ENCODE measurements at regions not wholly inside any gene's neighbourhood (a gene's known extent, or its start where the extent isn't known, plus 50 kb on each side); places are given as distances from the start of the nearest gene placed in this dataset.

GRCh38 chrX:115368876-115369275, 79.4 kb downstream of the LUZP4 start:
- no peak overlapping the region for H3K27ac ChIP-seq
- H3K27me3 ChIP-seq: no peaks in the 10 kb centered on the region
- no peak for DNase-seq
- no peaks in the 10 kb centered on the region for H3K4me1 ChIP-seq
- intact Hi-C loops (cut with DNase I; ENCODE audit: low total_unique reads): no loop called here
- WGBS, 2 donors: 70 to 81% methylated on average over 2 of the region's 2 CpGs
- no peak overlapping the region for H3K4me3 ChIP-seq
- H3K9me3 ChIP-seq: no peaks in the 10 kb centered on the region
- TF ChIP-seq POLR2A (IDR thresholded peaks at IDR 0.05) (no peak), CTCF (IDR thresholded peaks at IDR 0.05) (no peak)
- H3K36me3 ChIP-seq (ENCODE audit: low read depth, missing control alignments): no peaks in the 10 kb centered on the region

- WGBS, 2 donors: 28% methylated on average over 4 of the region's 4 CpGs
- no peaks in the 10 kb centered on the region for H3K27me3 ChIP-seq
- no peak overlapping the region for H3K27ac ChIP-seq
- intact Hi-C loops (cut with DNase I; ENCODE audit: low total_unique reads): no loop called here
- H3K36me3 ChIP-seq (ENCODE audit: low read depth, missing control alignments): no peaks in the 10 kb centered on the region
- no peaks in the 10 kb centered on the region for H3K4me1 ChIP-seq
- no peak overlapping the region for H3K4me3 ChIP-seq
- TF ChIP-seq POLR2A (IDR thresholded peaks at IDR 0.05) (no peak), CTCF (IDR thresholded peaks at IDR 0.05) (no peak)
- no peak for DNase-seq
- no peaks in the 10 kb centered on the region for H3K9me3 ChIP-seq
These were observed 82.6 kb downstream of the LUZP4 start for GRCh38 chrX:115372152-115372551.

- no peak for DNase-seq
- H3K36me3 ChIP-seq (ENCODE audit: low read depth, missing control alignments): no peaks in the 10 kb centered on the region
- intact Hi-C loops (cut with DNase I; ENCODE audit: low total_unique reads): no loop called here
- H3K4me1 ChIP-seq: no peaks in the 10 kb centered on the region
- no peaks in the 10 kb centered on the region for H3K27me3 ChIP-seq
- no peak overlapping the region for H3K27ac ChIP-seq
- TF ChIP-seq CTCF (IDR thresholded peaks at IDR 0.05) (no peak), POLR2A (IDR thresholded peaks at IDR 0.05) (no peak)
- 98 to 100% methylated on average over 2 to 5 of the region's 5 CpGs for WGBS, 2 donors
- no peak overlapping the region for H3K4me3 ChIP-seq
- H3K9me3 ChIP-seq: no peaks in the 10 kb centered on the region
These were observed 83.8 kb downstream of the LUZP4 start for GRCh38 chrX:115373308-115373707.

- DNase-seq: no peak
- intact Hi-C loops (cut with DNase I; ENCODE audit: low total_unique reads): no loop called here
- Histone ChIP-seq H3K36me3 (ENCODE audit: low read depth, missing control alignments) (no peaks in the 10 kb centered on the region), H3K4me1 (no peaks in the 10 kb centered on the region), H3K4me3 (no peak overlapping the region), H3K27me3 (no peaks in the 10 kb centered on the region), H3K27ac (no peak overlapping the region), H3K9me3 (no peaks in the 10 kb centered on the region)
- 73 to 75% methylated on average over 1 of the region's 1 CpG for WGBS, 2 donors
- TF ChIP-seq CTCF (IDR thresholded peaks at IDR 0.05): no peak
- TF ChIP-seq POLR2A (IDR thresholded peaks at IDR 0.05): no peak
These were observed 89.0 kb downstream of the LUZP4 start for GRCh38 chrX:115378471-115378870.

- no peak for TF ChIP-seq POLR2A (IDR thresholded peaks at IDR 0.05)
- no peak for TF ChIP-seq CTCF (IDR thresholded peaks at IDR 0.05)
- 93 to 98% methylated on average over 2 of the region's 2 CpGs for WGBS, 2 donors
- Histone ChIP-seq H3K27ac (no peak overlapping the region), H3K9me3 (no peaks in the 10 kb centered on the region), H3K4me1 (no peaks in the 10 kb centered on the region), H3K36me3 (ENCODE audit: low read depth, missing control alignments) (no peaks in the 10 kb centered on the region), H3K4me3 (no peak overlapping the region), H3K27me3 (no peaks in the 10 kb centered on the region)
- DNase-seq: no peak
- intact Hi-C loops (cut with DNase I; ENCODE audit: low total_unique reads): no loop called here
These were observed 97.8 kb downstream of the LUZP4 start for GRCh38 chrX:115387327-115387726.
